GM19035 (cell line): ENCODE measurements at regions not wholly inside any gene's neighbourhood (a gene's known extent, or its start where the extent isn't known, plus 50 kb on each side); places are given as distances from the start of the nearest gene placed in this dataset.
"Not testable (repeated sequence)": the region's sequence is repeated elsewhere in the genome, so short reads cannot be mapped to it uniquely, and the experiment has no call there.

Source experiments
- ATAC-seq: cut with Tn5 transposase; IDR thresholded peaks from one replicate; pipeline ENCODE4 v1.9.1; 2021; ENCODE audit not compliant: unreplicated experiment

- ATAC-seq = no peak
Observed at GRCh38 chr1:209094384-209094783, 489.1 kb upstream of the CAMK1G start.

GRCh38 chr1:209095627-209096595 is 487.6 kb upstream of the CAMK1G start:
- no peak for ATAC-seq

GRCh38 chr1:209100460-209100859 is 483.1 kb upstream of the CAMK1G start:
- no peak for ATAC-seq

- no peak for ATAC-seq
Observed at GRCh38 chr1:209101106-209101505, 482.4 kb upstream of the CAMK1G start.

- ATAC-seq = no peak
Observed at GRCh38 chr1:209102120-209102519, 481.4 kb upstream of the CAMK1G start.

- no peak for ATAC-seq
Observed at GRCh38 chr1:209102531-209102930, 481.0 kb upstream of the CAMK1G start.

- peak; percentile 48 for ATAC-seq
Observed at GRCh38 chr1:209103092-209103491, 480.4 kb upstream of the CAMK1G start.

GRCh38 chr1:209104646-209105045 is 478.9 kb upstream of the CAMK1G start:
- ATAC-seq = no peak

- ATAC-seq = no peak
Observed at GRCh38 chr1:209105701-209106100, 477.8 kb upstream of the CAMK1G start.

GRCh38 chr1:209106237-209106741 is 477.2 kb upstream of the CAMK1G start:
- no peak for ATAC-seq

GRCh38 chr1:209106861-209107260 is 476.7 kb upstream of the CAMK1G start:
- ATAC-seq = no peak

GRCh38 chr1:209107535-209107934 is 476.0 kb upstream of the CAMK1G start:
- ATAC-seq = peak; percentile 64

- no peak for ATAC-seq
Observed at GRCh38 chr1:209109001-209109785, 474.3 kb upstream of the CAMK1G start.

- ATAC-seq = no peak
Observed at GRCh38 chr1:209113521-209113920, 470.0 kb upstream of the CAMK1G start.

GRCh38 chr1:209116705-209117104 is 466.8 kb upstream of the CAMK1G start:
- no peak for ATAC-seq

GRCh38 chr1:209123601-209124000 is 459.9 kb upstream of the CAMK1G start:
- no peak for ATAC-seq

GRCh38 chr1:209129091-209129490 is 454.4 kb upstream of the CAMK1G start:
- ATAC-seq = not testable (repeated sequence)

GRCh38 chr1:209130886-209131285 is 452.6 kb upstream of the CAMK1G start:
- no peak for ATAC-seq

GRCh38 chr1:209132736-209133467 is 450.6 kb upstream of the CAMK1G start:
- no peak for ATAC-seq

GRCh38 chr1:209134001-209134400 is 449.5 kb upstream of the CAMK1G start:
- peak; percentile 91 for ATAC-seq

- ATAC-seq = no peak
Observed at GRCh38 chr1:209143916-209144315, 439.6 kb upstream of the CAMK1G start.
